GOT3 (cell line): ENCODE measurements at regions not wholly inside any gene's neighbourhood (a gene's known extent, or its start where the extent isn't known, plus 50 kb on each side); places are given as distances from the start of the nearest gene placed in this dataset.

Experiments
- DNase-seq: peaks from one replicate; lab custom pipeline; 2025; ENCODE audit warnings: mixed read lengths; lab: John Stamatoyannopoulos, UW

- no peak for DNase-seq
Measured at GRCh38 chr1:47554082-47554481, 116.2 kb downstream of the FOXD2 start.

DNA sequence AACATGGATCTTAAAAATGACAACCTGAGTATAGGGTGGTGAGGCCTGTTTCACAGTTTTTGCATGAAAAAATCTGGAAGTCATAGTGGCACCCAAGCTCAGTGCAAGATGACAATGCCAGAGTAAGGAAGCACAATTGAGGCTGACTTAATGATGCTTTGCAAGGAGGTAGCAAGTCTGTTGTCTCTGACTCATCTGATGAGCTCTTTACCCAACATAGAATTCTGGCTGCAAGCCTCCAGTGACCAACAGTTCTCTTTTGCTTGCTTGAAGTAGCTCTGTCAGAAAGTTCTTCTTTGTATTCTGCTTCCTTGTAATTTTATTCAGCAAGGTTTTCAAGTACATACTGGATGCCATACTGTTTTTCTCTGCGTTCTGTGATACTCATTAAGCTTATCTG, 117.1 kb downstream of the FOXD2 start:
- DNase-seq: no peak

GRCh38 chr1:47555306-47555705, 117.5 kb downstream of the FOXD2 start:
- no peak for DNase-seq

GRCh38 chr1:47555841-47556560, 118.2 kb downstream of the FOXD2 start:
- DNase-seq: no peak

DNA sequence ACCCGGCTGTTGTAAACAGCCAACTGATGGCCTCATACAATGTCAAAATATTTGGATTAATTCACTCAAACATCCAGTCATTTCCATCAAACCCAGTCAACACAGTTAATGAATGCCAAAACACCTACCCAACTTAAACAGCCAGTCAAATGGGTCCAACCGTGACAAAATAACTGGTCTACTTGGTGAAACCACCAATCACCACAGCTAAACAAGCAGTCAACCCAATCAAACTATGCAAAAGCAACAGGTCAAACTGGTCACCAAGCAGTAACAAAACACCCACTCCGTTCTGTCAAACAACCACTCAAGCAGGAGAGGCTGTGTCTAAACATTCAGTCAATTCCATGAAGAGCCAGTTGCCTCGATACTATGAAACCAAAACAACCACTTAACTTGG, 119.2 kb downstream of the FOXD2 start:
- no peak for DNase-seq

- no peak for DNase-seq
Measured at GRCh38 chr1:47558601-47559593, 121.1 kb downstream of the FOXD2 start.

GRCh38 chr1:47559944-47560695, 122.3 kb downstream of the FOXD2 start:
- DNase-seq: no peak

DNA sequence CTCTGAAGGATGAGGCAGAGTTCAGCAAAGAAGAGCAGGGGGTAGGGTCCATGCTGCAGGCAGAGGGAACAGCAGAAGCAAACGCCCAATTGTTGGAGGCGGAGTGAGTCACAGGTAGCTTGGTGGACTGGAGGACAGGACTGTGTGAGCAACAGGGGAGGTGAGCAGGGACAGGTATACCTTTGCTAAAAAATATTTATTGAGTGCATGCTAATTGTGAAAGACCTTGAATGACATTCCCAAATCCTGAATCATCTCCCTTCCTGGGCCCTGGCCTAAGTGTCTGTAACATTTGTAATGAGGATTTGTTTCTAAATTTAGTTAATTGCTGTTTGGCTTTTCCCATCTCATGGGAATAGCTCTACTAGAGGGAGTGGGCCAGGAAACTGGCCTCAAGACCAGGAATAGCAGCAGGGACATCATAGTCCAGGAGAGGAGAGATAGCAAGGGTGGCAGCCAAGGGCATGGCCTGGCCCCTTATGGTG, 123.7 kb downstream of the FOXD2 start:
- DNase-seq: no peak

DNA sequence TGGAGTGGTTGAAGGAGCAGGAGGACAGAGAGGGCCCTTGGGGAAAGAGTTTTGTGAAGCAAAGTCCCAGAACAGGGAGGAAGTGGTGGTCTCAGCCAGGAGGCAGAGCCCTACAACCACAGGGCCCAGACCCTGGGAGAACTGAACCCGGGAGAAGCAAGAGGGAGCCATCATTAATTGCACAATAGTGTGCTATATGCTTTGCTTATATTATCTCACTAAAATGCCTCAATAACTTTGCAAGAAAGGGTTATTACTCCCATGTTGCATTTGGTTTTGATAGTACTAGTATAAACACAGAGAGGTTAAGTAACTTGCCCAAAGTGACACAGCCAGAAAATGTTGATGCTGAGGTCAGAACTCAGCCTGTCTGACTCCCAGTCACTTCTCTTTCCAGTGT, 124.3 kb downstream of the FOXD2 start:
- no peak for DNase-seq

DNA sequence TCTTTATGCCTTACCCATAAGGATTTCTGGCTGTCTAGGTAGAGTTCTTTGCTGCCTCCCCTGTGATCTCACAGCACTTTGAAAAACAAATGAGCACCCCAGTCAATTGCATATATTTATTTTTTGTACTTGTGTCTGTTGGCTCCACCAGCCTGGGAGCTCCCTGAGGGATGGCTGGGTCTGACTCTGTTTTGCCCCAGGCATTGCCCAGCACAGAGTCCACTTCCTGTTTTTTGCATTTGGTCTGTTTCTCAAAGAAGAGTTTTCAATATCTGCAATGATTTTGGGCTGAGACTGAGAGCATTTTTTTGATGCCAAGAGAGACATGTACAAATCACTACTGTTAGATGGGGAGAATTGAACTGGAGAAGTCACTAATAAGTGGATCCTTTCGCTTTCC, 125.0 kb downstream of the FOXD2 start:
- DNase-seq: no peak

DNA sequence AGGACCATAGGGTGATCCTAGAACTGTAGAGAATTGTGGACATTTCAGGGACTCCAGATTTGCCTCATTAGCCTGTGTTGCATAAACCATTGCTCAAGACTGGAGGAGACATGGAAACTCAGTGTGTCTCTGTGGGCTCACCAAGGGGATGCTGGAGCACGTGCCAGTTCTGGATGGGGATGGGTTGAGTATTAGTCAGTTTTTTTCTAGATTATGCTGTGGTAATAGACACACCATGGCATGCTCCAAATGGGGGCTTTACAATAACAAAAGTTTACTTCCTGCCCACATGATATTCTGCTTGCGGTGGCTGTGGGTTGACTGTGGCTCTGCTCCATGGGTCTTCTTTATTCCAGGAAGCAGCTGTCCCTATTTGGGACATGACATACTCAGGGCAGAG, 125.4 kb downstream of the FOXD2 start:
- DNase-seq: no peak

DNA sequence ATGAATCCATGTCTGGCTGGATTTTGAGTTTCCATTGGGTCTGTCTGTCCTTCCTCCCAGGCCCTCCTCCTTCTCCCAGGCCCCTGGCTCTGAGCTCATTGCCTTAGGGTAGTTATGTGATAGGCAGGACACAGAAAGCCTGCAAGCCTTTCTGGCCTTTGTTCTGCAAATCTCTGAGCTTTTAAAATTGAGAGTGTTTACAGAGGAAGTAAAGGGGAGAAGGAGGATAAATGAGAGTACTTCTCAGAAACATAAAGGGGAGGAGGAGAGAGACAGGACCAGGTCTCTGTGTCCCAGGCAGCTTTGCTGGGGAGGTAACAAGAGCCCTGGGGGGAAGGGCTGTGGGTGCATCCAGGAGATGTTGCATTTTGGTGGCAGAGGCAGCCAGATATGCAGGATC, 126.7 kb downstream of the FOXD2 start:
- DNase-seq: no peak

GRCh38 chr1:47565092-47565491, 127.2 kb downstream of the FOXD2 start:
- no peak for DNase-seq

GRCh38 chr1:47565676-47566075, 127.8 kb downstream of the FOXD2 start:
- DNase-seq: no peak

DNA sequence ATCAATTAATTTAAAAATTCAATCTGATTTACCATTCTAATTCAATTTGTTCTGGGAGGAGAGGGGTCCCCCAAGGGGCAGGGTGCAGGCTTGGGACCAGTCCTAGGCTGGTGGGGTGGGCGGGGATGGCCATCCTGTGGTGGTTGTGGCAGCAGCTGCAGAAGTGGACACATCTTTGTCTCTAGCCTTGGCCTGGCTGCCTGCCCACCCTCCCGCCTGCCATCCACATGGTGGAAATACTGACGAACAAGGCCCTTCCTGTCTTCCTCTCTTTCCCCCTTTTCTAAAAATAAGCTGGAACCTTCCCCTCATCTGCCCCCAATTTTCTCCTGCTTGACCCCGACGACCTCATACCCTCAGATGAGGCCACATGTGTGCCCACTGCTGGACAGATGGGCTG, 130.9 kb downstream of the FOXD2 start:
- no peak for DNase-seq

DNA sequence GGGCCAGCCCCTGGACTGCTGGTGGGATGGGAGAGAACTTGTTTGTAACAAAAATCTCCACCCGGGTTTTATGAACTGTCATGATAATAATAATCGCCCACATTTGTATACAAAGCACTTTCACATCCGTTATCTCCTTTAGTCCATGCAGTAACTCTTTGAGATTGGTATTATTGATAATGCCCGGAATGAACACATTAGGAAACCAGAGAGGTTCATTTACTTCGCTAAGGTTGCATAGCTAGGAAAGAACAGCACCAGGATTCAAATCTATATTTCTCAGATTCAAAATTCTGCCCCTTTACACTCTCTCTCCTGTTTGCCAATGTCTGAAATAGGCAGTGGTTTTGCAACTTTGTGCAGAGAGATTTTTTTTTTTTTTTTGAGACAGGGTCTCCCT, 131.4 kb downstream of the FOXD2 start:
- DNase-seq: no peak

DNA sequence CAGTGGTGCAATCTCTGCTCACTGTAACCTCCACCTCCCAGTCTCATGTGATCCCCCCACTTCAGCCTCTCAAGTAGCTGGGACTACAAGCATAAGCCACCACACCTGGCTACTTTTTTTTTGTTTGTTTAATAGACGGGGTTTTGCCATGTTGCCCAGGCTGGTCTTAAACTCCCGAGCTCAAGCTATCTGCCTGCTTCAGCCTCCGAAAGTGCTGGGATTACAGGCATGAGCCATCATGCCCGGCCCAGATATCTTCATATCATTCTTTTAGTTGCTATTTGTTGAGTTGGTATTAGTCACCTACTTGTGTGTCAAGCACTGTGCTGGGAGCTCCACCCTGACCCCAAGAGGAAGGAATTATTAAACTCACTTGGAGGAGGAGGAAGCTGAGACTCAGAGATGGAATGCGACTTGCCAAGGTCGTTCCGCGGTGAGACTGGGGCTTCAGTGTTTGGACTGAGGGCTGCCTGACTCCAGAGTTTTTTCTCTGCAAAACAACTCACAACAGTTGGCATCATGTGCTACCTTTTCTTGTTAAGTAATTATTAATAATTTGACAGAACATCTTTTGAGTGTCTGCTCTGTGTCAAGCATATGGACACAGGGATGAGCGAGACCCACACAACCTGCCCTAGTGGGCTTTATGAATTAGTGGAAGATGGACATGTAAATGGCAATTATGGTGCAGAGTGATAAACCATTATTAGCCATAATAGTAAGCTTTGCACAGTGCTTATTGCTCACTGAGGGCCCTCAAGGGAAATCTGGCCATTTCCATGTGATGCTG, 132.0 kb downstream of the FOXD2 start:
- DNase-seq: no peak

GRCh38 chr1:47571161-47571560, 133.3 kb downstream of the FOXD2 start:
- no peak for DNase-seq

DNA sequence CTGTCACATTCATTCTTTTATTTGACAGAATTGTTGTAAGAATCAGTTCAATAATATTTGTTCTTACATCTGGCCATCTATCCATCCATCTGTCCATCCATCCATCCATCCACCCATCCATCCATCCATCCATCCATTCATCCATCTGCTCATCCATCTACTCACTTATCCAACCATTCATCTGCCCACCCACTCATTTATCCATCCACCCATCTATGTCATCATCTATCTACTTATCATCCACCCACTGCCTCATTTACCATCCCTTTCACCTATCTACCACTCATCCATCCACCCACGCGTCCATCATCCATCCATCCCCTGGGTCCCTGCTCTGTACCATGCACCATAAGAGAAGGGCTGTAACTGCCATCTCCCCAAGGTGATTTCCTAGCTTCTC, 134.1 kb downstream of the FOXD2 start:
- DNase-seq: no peak

- DNase-seq: no peak
Measured at GRCh38 chr1:47572731-47573430, 135.0 kb downstream of the FOXD2 start.
